Lower lobe of right lung (tissue), 2 donors: ENCODE measurements at regions not wholly inside any gene's neighbourhood (a gene's known extent, or its start where the extent isn't known, plus 50 kb on each side); places are given as distances from the start of the nearest gene placed in this dataset.

Experiments used
- ATAC-seq, 2 donors: fragments of 200-7000 bp; cut with Tn5 transposase; one replicate each; pipeline ENCODE4 v1.9.1; 2020 to 2022; ENCODE audit warnings: mild to moderate bottlenecking in 2 of 2, moderate library complexity in 2 of 2
- DNase-seq: peaks from one replicate; pipeline ENCODE4 v3.0.0-alpha.2; 2020
- H3K27ac ChIP-seq: fragments of 200-600 bp; one replicate; pipeline ENCODE4 v1.8.0; 2022
- H3K27me3 ChIP-seq: fragments of 200-600 bp; one replicate; pipeline ENCODE4 v1.8.0; 2022; ENCODE audit warnings: low read depth
- H3K36me3 ChIP-seq: fragments of 200-600 bp; one replicate; pipeline ENCODE4 v1.8.0; 2022; ENCODE audit warnings: mild to moderate bottlenecking
- H3K4me1 ChIP-seq: fragments of 200-600 bp; one replicate; pipeline ENCODE4 v1.8.0; 2022
- H3K4me3 ChIP-seq: fragments of 200-600 bp; one replicate; pipeline ENCODE4 v1.8.0; 2022; ENCODE audit warnings: mild to moderate bottlenecking
- H3K9me3 ChIP-seq: fragments of 200-600 bp; one replicate; pipeline ENCODE4 v1.8.0; 2022
- CTCF ChIP-seq: fragments of 200-600 bp; IDR thresholded peaks from one replicate; pipeline ENCODE4 v1.8.0; 2022; ENCODE audit warnings: antibody characterized with exemption, mild to moderate bottlenecking
- intact Hi-C: fragments of 100-400 bp; cut with DNase I; formaldehyde crosslinking; loops from one replicate; pipeline ENCODE4 v1.11.0; 2022
- donor health status: DM: no; HTN: yes; CAD: no; lungs with severe emphysema.

GRCh38 chr3:81268526-81268925, 492.9 kb downstream of the GBE1 start:
- intact Hi-C loops = no loop called here
- ATAC-seq (no peak), DNase-seq (no peak)
- no peak overlapping the region for H3K4me3 ChIP-seq
- no peaks in the 10 kb centered on the region for H3K36me3 ChIP-seq
- TF ChIP-seq CTCF = no peak
- no peaks in the 10 kb centered on the region for H3K4me1 ChIP-seq
- no peaks in the 10 kb centered on the region for H3K27me3 ChIP-seq
- H3K9me3 ChIP-seq = no peaks in the 10 kb centered on the region
- no peak overlapping the region for H3K27ac ChIP-seq

DNA sequence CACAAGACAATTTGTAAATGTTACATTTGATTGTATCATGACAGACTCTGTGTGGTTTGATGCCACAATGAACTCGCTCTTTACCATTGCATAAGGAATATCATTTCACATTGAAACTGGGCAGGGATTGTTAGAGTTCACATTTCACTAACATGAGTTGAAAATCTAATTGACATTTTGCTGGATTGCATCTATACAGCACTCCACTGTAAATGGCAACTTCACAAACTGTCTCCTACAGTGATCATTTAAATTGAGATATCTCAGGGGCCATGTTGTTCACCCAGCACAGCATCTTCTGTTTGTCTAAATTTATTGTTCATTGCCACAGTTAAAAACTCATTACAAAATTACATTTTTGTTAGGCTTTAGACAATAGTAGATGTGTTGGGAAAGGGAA, 499.4 kb downstream of the GBE1 start:
- ATAC-seq (no peak), DNase-seq (no peak)
- H3K27ac ChIP-seq = no peak overlapping the region
- H3K4me1 ChIP-seq = no peaks in the 10 kb centered on the region
- TF ChIP-seq CTCF = no peak
- no peaks in the 10 kb centered on the region for H3K9me3 ChIP-seq
- H3K27me3 ChIP-seq = no peaks in the 10 kb centered on the region
- H3K4me3 ChIP-seq = no peak overlapping the region
- H3K36me3 ChIP-seq = no peaks in the 10 kb centered on the region
- intact Hi-C loops = no loop called here

DNA sequence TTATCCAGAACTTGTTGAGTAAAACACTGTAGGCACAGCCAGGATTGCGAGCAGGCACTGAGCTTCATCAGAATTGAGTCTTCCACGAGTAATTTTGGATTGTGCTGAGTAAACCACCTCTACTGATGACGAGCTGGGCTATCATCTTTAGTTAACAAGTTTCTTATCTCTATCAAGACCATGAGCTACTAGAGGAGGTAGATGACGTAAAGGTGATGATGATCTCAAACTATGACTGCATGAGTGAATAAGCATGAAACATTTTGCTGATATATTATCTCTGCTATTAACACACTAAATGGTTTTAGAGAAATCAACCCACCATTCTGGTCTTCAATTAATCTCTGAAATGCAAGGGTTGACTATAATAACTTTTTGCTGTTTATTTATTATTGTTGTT, 506.0 kb downstream of the GBE1 start:
- ATAC-seq (no peak), DNase-seq (no peak)
- Histone ChIP-seq H3K4me3 (no peak overlapping the region), H3K4me1 (no peaks in the 10 kb centered on the region), H3K9me3 (no peaks in the 10 kb centered on the region), H3K27me3 (no peaks in the 10 kb centered on the region), H3K36me3 (no peaks in the 10 kb centered on the region), H3K27ac (no peak overlapping the region)
- TF ChIP-seq CTCF = no peak
- intact Hi-C loops = no loop called here

- no peak overlapping the region for H3K27ac ChIP-seq
- H3K9me3 ChIP-seq = no peaks in the 10 kb centered on the region
- H3K4me1 ChIP-seq = no peaks in the 10 kb centered on the region
- no peak for DNase-seq
- no peaks in the 10 kb centered on the region for H3K27me3 ChIP-seq
- no peak overlapping the region for H3K4me3 ChIP-seq
- no peaks in the 10 kb centered on the region for H3K36me3 ChIP-seq
- intact Hi-C loops = no loop called here
- ATAC-seq = no peak
- TF ChIP-seq CTCF = no peak
These were observed 510.3 kb downstream of the GBE1 start for GRCh38 chr3:81251096-81251495.

- no peak overlapping the region for H3K4me3 ChIP-seq
- intact Hi-C loops = no loop called here
- H3K27me3 ChIP-seq = no peaks in the 10 kb centered on the region
- TF ChIP-seq CTCF = no peak
- DNase-seq (no peak), ATAC-seq (peak in 1 of 2 donors; percentile 29)
- no peak overlapping the region for H3K27ac ChIP-seq
- no peaks in the 10 kb centered on the region for H3K9me3 ChIP-seq
- H3K4me1 ChIP-seq = no peaks in the 10 kb centered on the region
- no peaks in the 10 kb centered on the region for H3K36me3 ChIP-seq
These were observed 511.9 kb downstream of the GBE1 start for GRCh38 chr3:81249540-81250029.

DNA sequence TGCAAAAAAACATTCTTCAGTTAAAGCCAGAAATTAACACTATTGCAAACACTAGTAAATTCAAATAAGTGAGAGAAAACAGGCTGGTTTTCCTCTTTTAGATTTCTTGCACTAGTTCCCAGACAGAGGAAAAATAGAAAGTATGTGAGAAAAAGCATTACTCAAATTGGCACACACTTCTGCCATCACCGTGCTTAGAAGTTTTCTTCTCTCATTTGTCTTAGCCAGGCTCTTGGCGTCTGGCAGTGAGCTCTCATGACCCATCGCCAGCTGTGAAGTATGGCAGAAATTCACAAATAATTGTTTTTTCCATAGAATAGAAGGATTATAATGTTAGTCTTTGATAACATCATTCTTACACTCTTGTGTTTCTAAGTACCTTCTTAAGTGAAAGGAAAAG, 515.9 kb downstream of the GBE1 start:
- DNase-seq (no peak), ATAC-seq (no peak)
- Histone ChIP-seq H3K4me1 (no peaks in the 10 kb centered on the region), H3K4me3 (no peak overlapping the region), H3K27ac (no peak overlapping the region), H3K36me3 (no peaks in the 10 kb centered on the region), H3K27me3 (no peaks in the 10 kb centered on the region), H3K9me3 (no peaks in the 10 kb centered on the region)
- intact Hi-C loops = no loop called here
- no peak for TF ChIP-seq CTCF
